ENCODE measurements at regions not wholly inside any gene's neighbourhood (a gene's known extent, or its start where the extent isn't known, plus 50 kb on each side); places are given as distances from the start of the nearest gene placed in this dataset.

GRCh38 chr9:126154869-126155268, 171.8 kb upstream of the MVB12B start:
- no peak for DNase-seq

DNA sequence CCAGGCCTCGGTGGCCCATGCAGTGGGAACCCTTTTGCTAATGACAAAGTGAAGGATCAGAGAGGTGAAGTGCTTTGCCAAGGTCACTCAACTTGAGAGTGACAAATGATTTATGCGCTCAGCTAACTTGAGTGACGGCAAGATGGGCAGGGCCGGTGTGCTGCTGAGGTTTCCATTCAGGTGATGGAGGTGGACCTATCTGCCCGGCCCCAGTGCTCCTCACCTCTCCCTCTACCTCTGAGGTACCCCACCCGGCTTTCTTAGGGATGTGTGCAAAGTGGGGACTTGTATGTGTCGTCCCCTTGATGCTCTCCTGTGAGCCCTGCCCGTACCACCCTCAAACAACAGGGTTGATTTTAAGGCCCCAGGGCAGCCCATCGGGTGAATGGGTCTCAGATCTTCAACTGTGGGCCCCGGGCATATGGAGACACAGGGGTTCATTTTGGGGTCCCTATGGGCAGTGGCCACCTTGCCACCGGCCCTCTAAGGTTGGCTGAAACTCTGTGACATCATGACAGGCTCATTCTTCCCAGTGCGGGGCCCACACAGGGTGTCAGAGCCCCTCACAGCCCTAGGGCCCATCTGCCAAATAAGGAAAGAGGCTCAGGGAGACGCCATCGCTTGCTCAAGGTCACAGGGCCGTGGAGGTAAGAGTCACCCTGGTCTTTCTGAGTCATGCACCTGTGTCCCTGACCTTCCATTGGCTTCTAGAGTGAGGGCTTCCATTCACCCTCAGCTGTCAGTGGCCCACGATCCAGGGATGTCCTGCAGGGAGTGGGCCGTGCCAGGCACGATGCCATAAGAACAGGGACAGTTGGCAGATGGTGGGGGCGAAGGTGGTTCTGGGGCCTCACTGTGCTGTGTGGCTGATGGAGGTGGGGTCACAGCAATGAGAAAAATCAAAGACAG, 170.6 kb upstream of the MVB12B start:
- DNase-seq, result no peak

GRCh38 chr9:126156898-126157297, 169.7 kb upstream of the MVB12B start:
- DNase-seq, result no peak

GRCh38 chr9:126157423-126157822, 169.2 kb upstream of the MVB12B start:
- no peak for DNase-seq

DNA sequence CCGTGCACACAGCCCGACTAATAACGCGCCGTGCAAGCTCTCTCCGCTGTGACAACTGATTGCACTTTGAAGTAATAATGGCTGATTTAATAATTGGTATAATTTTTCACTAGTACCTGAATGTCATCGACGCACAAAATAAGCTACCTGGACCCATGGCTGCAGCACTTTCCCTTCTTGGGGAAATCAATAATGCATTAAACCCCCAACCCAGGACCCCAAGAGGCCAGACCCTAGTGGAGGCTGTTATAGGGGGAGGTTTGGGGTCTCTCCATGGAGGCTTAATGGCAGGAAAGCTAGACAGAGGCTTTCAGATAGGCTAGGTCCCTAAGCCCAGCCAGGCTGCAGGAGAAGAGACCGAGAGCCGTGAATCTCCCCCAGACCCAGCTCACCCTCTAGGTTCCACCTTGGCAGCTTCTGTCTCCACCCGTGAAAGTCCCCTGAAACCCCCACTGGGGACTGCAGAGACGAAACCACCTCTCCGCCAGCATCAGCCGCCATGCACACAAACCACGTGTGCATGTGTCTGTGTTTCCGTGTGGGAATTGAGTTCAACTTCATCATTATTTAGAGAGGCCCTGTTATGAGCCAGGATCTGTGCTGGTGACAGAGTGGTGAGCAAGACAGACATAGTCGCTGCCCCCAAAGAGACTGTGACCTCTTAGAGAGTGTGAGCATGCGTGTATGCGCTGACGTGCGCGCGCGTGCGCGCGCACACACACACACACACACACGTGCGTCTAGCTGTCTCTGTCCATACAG, 168.6 kb upstream of the MVB12B start:
- DNase-seq, result no peak

DNA sequence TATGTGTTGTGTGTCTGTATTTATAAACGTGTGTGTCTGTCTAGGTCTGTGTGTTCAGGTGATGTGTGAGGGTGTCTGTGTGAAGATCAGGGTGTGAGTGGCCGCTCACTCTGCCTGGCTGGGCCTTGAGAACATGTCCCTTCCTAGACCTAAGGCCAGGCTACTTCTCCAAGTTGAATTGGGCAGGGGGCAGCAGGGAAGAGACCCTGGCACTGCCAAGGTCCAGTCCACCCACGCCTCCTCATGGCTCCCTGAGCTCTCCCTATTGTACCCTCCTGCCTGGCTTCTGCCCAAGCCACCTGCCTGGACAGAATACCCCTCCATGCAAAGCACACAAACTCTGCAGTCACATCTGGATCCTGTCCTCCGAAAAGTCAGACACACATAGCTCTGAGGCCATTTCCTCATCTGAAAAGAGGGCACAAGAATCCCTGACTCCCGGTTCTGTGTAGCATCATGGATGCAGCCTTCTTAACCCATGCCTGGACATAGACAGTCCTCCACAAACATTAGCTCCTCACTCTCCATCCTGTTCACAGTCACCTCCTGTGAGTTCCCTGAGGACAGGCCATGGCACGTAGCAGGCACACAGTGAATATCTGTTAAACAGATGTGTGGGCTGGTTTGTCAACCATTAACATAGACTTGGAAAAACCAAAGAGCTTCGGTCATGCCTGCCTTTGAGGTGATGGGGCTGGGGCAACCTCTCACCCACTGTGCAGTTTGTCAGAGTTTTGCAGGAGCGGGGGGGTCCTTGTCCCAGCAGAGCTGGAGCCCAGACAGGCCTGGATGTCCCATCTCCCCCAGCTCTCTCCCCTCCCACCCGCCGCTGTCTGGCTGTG, 167.8 kb upstream of the MVB12B start:
- DNase-seq, result no peak

GRCh38 chr9:126159430-126160060, 167.1 kb upstream of the MVB12B start:
- no peak for DNase-seq

- no peak for DNase-seq
Observed at GRCh38 chr9:126160067-126160853, 166.4 kb upstream of the MVB12B start.

DNA sequence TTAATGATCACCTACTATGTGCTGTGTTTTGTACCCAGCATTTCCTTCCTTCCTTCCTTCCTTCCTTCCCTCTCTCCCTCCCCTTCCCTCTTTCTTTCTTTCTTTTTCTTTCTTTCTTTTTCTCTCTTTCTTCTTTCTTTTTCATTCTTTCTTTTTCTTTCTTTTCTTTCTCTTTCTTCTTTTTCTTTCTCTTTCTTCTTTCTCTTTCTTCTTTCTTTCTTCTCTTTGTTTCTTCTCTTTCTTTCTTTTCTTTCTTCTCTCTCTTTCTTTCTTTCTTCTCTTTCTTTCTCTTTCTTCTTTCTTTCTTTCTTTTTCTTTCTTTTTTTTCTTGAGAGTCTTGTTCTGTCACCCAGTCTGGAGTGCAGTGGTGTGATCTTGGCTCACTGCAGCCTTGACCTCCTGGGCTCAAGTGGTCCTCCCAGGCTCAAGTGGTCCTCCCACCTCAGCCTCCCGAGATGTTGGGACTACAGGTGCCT, 165.7 kb upstream of the MVB12B start:
- no peak for DNase-seq

DNA sequence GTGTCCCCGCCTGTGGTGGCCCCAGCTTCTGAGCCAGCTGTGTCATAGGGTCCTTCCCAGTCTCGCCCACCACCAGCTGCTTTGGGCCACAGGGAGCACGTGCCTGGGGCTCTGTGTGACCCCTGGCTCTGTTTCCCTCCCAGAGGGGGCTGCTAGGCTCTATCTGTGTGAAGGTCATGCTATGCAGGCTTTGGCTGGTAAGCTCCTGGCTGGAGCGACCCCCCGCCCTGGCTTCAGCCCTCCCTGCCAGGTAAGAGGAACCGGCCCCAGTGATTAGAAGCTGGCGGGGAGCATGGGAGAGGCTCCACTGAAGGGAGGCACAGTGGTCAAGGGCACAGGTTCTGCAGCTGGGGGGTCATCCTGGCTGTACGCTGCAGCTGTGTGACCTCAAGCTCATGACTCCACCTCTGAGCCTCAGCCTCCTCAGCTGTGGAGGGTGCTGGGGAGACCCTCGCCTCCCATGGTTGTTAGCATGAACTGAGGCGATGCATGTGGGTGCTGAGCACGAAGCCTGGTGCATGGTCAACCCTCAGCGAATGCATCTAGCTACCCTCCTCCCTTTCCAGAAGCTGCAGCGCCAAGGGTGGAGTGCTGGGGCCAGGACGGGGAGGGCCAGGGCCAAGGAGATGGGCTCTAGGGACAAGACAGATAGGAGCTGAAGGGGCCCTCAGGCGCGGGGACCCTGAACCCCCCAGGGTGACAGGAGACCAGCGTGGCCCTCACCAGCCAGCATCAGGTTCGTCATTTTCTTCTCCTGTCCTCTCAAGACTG, 163.8 kb upstream of the MVB12B start:
- DNase-seq, result no peak

DNA sequence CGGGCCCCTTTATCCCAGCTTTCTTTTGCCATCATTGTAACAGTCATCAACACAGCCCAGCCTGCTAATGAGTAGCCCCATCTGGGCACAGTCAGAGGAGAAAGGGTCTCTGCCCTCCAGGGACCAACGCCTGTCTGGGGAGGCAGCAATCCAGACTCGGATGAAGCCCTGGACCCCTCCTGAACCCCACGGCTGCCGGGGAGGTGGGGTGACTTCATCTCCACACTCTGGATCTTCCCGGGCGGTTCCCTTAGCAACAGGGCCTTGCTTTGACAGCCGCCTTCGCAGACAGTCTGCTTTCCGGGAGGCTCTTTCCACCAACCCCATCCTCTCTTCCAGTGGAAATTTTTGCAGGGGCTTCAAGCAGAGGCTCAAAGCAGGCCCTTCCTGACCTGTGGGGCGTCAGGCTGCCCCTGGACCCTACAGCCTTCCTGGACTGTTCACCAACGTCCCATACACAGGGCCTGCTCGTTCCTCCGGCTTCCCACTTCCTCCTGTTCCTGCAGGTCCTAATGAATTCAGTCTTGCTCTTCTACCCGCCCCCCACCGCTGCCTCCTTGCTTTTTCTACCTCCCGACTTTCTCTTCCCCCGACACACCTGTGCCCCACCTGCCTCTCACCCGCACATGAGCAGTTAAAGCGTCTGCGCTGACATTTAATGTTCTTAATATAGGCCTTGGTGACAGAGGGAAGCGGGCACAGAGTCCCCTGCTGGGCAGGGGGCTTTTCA, 161.7 kb upstream of the MVB12B start:
- no peak for DNase-seq

- no peak for DNase-seq
Observed at GRCh38 chr9:126165755-126166154, 160.9 kb upstream of the MVB12B start.

DNA sequence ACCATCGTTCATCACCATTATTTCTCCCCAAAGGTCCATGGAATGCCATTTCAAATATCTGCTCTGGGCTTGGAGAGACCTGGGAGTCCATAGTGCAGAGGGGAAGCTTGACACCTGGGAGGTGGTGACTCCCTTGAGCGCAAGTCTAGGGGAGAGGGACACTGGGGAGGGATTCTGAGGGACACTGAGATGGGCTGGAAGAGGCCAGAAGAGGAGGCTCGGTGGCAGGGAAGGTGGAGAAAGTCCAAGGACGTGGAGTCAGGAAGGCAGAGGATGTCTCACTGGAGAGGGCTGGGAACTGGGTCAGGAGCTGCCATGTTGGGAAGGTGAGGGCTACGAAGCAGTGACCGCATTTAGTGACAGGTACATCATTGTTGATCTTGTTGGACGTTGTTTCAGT, 160.3 kb upstream of the MVB12B start:
- DNase-seq, result no peak

GRCh38 chr9:126166866-126167265, 159.8 kb upstream of the MVB12B start:
- no peak for DNase-seq

GRCh38 chr9:126169736-126170135, 156.9 kb upstream of the MVB12B start:
- no peak for DNase-seq

DNA sequence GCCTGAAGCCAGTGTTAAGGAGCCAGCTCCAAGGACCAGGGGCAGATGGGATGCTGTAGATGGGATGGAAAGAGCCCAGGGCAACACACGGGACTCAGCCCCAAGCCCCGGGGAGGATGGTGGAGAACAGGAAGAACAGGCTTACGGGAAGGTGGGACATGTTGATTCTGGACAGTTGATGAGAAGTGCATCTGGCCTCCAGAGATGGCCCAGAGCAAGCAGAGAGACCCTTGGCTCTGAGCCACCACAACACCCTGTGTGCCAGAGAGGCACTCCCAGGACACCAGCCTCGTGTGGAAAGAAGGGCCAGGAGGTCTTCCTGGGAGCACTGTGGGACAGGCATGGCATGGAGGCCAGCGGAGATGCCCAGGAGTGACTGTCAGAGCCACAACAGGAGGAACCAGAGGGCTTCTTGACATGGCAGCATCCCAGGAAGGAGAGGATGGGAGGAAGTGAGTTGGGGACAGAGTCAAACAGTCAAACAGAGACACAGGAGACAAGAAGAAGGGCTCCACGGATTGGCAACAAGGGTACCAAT, 156.3 kb upstream of the MVB12B start:
- DNase-seq, result no peak

GRCh38 chr9:126171641-126172040, 155.0 kb upstream of the MVB12B start:
- DNase-seq, result no peak

GRCh38 chr9:126173401-126173800, 153.2 kb upstream of the MVB12B start:
- DNase-seq, result no peak

DNA sequence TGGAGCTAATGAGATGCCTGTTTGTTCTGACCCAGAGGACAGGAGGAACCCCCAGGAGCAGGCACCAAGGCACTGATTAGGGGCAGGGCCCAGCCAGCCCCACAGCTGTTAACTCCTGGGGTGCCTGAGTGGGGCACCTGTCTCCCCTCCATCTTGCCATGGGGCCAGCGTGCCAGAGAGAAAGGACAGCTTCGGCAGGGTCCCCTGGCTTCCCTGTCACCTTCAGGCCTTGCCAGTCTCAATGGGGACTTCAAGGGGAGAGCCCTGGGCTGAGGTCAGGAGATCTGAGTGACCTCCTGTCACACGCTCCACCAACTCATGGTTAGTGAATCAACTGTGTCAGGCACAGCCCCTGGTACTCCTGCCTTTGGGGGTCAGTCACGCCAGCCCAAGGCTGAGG, 152.7 kb upstream of the MVB12B start:
- DNase-seq, result no peak

DNA sequence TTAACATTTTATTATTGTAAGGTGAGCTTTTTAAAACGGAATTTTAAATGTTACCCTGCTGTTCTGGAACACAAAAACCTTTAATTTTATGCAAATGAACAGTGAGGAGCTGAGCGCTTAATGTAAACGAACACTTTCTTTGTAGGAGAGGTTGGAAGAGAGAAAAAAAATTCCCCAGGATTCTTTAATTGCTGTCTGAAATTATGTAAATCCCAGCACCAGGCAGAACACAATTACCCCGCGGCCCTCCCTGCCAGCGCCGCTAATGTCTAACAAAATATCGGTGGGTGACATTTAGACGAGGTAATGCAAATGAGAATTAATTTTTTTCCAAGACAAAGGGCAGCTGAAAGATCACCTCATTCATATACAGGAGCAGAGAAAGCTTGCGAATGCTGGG, 143.4 kb upstream of the MVB12B start:
- DNase-seq, result no peak

Measured in stimulated activated CD4-positive, alpha-beta T cell treated with anti-CD3 and anti-CD28 coated beads, Interleukin-2, amount 100 ng/mL, for 24 hours (primary cell).